SW480 (cell line): ENCODE measurements at regions not wholly inside any gene's neighbourhood (a gene's known extent, or its start where the extent isn't known, plus 50 kb on each side); places are given as distances from the start of the nearest gene placed in this dataset.

Experiments
- DNase-seq: peaks from one replicate; pipeline ENCODE4 v3.0.0-alpha.2; 2016; ENCODE audit warnings: low spot score

GRCh38 chr2:156845806-156846558, 409.8 kb downstream of the GPD2 start:
- no peak for DNase-seq

GRCh38 chr2:156852210-156852609, 405.3 kb upstream of the GALNT5 start:
- DNase-seq = no peak

- DNase-seq = no peak
These were observed 404.8 kb upstream of the GALNT5 start for GRCh38 chr2:156852681-156853080.

- no peak for DNase-seq
These were observed 393.2 kb upstream of the GALNT5 start for GRCh38 chr2:156864325-156864724.

GRCh38 chr2:156864753-156865152, 392.8 kb upstream of the GALNT5 start:
- no peak for DNase-seq

- DNase-seq = no peak
These were observed 390.3 kb upstream of the GALNT5 start for GRCh38 chr2:156867201-156867600.

GRCh38 chr2:156874707-156875106, 382.8 kb upstream of the GALNT5 start:
- no peak for DNase-seq

- peak; percentile 66 for DNase-seq
These were observed 373.7 kb upstream of the GALNT5 start for GRCh38 chr2:156883804-156884203.

GRCh38 chr2:156884216-156884615, 373.3 kb upstream of the GALNT5 start:
- peak; percentile 13 for DNase-seq

GRCh38 chr2:156890529-156891148, 366.9 kb upstream of the GALNT5 start:
- no peak for DNase-seq

GRCh38 chr2:156891609-156892008, 365.9 kb upstream of the GALNT5 start:
- no peak for DNase-seq

GRCh38 chr2:156892467-156893281, 364.8 kb upstream of the GALNT5 start:
- peak; percentile 69 for DNase-seq

- no peak for DNase-seq
These were observed 361.2 kb upstream of the GALNT5 start for GRCh38 chr2:156896294-156896693.

GRCh38 chr2:156897548-156897947, 360.0 kb upstream of the GALNT5 start:
- no peak for DNase-seq

GRCh38 chr2:156901373-156902031, 356.0 kb upstream of the GALNT5 start:
- no peak for DNase-seq

GRCh38 chr2:156903335-156903734, 354.2 kb upstream of the GALNT5 start:
- DNase-seq = no peak

GRCh38 chr2:156907806-156908205, 349.7 kb upstream of the GALNT5 start:
- DNase-seq = no peak

- DNase-seq = peak; percentile 8
These were observed 348.7 kb upstream of the GALNT5 start for GRCh38 chr2:156908825-156909224.

- DNase-seq = no peak
These were observed 347.5 kb upstream of the GALNT5 start for GRCh38 chr2:156909983-156910382.

- DNase-seq = no peak
These were observed 342.2 kb upstream of the GALNT5 start for GRCh38 chr2:156915332-156915731.

- DNase-seq = no peak
These were observed 339.1 kb upstream of the GALNT5 start for GRCh38 chr2:156918410-156918809.

GRCh38 chr2:156930423-156930822, 327.1 kb upstream of the GALNT5 start:
- no peak for DNase-seq
